Upper lobe of left lung (tissue), 6 donors: ENCODE measurements at regions not wholly inside any gene's neighbourhood (a gene's known extent, or its start where the extent isn't known, plus 50 kb on each side); places are given as distances from the start of the nearest gene placed in this dataset.

ENCODE experiments used
- ATAC-seq, 2 donors: fragments of 200-7000 bp; cut with Tn5 transposase; one replicate each; pipeline ENCODE4 v1.9.1; 2022; ENCODE audit warnings: mild to moderate bottlenecking in 2 of 2, moderate library complexity in 2 of 2; ENCODE audit not compliant: low FRiP score in 2 of 2
- DNase-seq, 2 donors: peaks; one replicate each; pipeline ENCODE4 v3.0.0-alpha.2; 2019 to 2020
- H3K27ac ChIP-seq, 4 donors: fragments of 200-600 bp; sonication (generic); one replicate each; pipeline ENCODE4 v1.5.1; 2016 to 2019
- H3K27me3 ChIP-seq, 4 donors: fragments of 200-600 bp; sonication (generic); one replicate each; pipeline ENCODE4 v1.5.1; 2017 to 2019
- H3K36me3 ChIP-seq, 4 donors: fragments of 200-600 bp; sonication (generic); one replicate each; pipeline ENCODE4 v1.5.1; 2016 to 2019
- H3K4me1 ChIP-seq, 4 donors: fragments of 200-600 bp; sonication (generic); one replicate each; pipeline ENCODE4 v1.5.1; 2018 to 2019
- H3K4me3 ChIP-seq, 4 donors: fragments of 200-600 bp; sonication (generic); one replicate each; pipeline ENCODE4 v1.5.1; 2017 to 2019; ENCODE audit warnings: mild to moderate bottlenecking in 2 of 4, moderate library complexity in 1 of 4
- H3K9me3 ChIP-seq, 4 donors: fragments of 200-600 bp; sonication (generic); one replicate each; pipeline ENCODE4 v1.5.1; 2018 to 2019
- CTCF ChIP-seq, 6 experiments: fragments of 450-650 bp in 4 of 6; fragments of 200-600 bp in 2 of 6; sonication (generic) in 2 of 6; IDR thresholded peaks; one replicate each; pipeline ENCODE4 v1.5.1; 2016 to 2019; ENCODE audit warnings: antibody characterized with exemption in 6 of 6
- EP300 ChIP-seq, 4 donors: sonication (generic); formaldehyde crosslinking; IDR thresholded peaks; one replicate each; pipeline ENCODE4 v1.5.1; 2017; ENCODE audit warnings: antibody characterized with exemption in 4 of 4, control low read depth in 2 of 4
- POLR2A ChIP-seq, 4 donors: fragments of 450-650 bp; IDR thresholded peaks; one replicate each; pipeline ENCODE4 v1.5.1; 2016 to 2017; ENCODE audit warnings: antibody characterized with exemption in 4 of 4, mild to moderate bottlenecking in 2 of 4
- POLR2AphosphoS5 ChIP-seq, 2 donors: sonication (generic); formaldehyde crosslinking; IDR thresholded peaks; one replicate each; pipeline ENCODE4 v1.5.1; 2017; ENCODE audit warnings: antibody characterized with exemption in 2 of 2
- WGBS, 2 donors: methylation state at CpG; one replicate each; pipeline ENCODE4 v1.1.5; 2017 to 2018; 5-methylcytosine and 5-hydroxymethylcytosine counted together
- donor health status: DM: no; HTN: no; CAD: no; lungs with moderate emphysema.
- donor health status: DM: no; HTN: yes; CAD: no; lungs with severe emphysema.

DNA sequence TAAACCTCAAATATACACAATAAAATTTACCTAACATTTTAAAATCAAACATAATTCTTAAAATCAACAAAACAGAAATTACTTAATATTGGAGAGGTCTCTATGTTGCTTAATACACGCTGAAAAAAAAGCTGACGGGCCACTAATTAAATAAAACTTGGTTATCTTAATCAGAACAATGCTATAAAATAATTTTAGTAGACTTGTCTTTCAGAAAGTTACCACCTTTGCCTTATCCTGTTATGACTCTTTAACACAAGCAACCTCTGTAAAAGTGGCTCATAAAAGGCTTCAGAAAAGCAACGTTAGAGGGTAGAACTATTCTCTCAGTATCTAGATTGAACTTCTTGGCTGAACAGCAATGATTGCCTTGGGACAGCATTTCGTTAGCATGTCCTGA is 251.0 kb upstream of the RIOK2 start:
- WGBS, 2 donors, result 51 to 54% methylated on average over 4 of the region's 4 CpGs
- TF ChIP-seq EP300 (IDR thresholded peaks at IDR 0.05) (no peak), POLR2AphosphoS5 (IDR thresholded peaks at IDR 0.05) (no peak), POLR2A (IDR thresholded peaks at IDR 0.05) (no peak), CTCF (IDR thresholded peaks at IDR 0.05) (no peak)
- ATAC-seq (no peak), DNase-seq (no peak)
- Histone ChIP-seq H3K36me3 (no peaks in the 10 kb centered on the region), H3K4me3 (no peak overlapping the region), H3K27me3 (no peaks in the 10 kb centered on the region), H3K4me1 (no peaks in the 10 kb centered on the region), H3K9me3 (no peaks in the 10 kb centered on the region), H3K27ac (no peak overlapping the region)

DNA sequence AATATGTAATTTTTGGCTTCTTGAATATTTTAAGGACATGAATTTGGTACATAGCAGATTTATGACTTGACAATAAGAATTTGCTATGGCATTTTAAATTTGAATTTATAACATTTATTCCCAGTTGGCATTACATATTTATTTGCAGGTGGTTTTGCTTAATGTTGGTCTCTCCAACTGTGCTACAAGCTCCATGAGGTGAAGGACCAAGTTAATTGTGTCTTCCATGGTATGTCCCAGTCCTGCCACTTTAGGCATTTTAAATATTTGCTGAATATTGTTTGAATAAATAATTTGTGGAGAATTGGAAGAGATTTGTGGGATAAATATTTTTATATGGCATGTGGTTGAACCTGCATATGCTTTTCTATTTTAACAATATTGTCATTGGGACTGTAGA is 253.4 kb upstream of the RIOK2 start:
- DNase-seq (no peak), ATAC-seq (no peak)
- Histone ChIP-seq H3K9me3 (no peaks in the 10 kb centered on the region), H3K27me3 (no peaks in the 10 kb centered on the region), H3K36me3 (no peaks in the 10 kb centered on the region), H3K27ac (no peak overlapping the region), H3K4me3 (no peak overlapping the region), H3K4me1 (no peaks in the 10 kb centered on the region)
- TF ChIP-seq POLR2AphosphoS5 (IDR thresholded peaks at IDR 0.05) (no peak), POLR2A (IDR thresholded peaks at IDR 0.05) (no peak), EP300 (IDR thresholded peaks at IDR 0.05) (no peak), CTCF (IDR thresholded peaks at IDR 0.05) (no peak)

DNA sequence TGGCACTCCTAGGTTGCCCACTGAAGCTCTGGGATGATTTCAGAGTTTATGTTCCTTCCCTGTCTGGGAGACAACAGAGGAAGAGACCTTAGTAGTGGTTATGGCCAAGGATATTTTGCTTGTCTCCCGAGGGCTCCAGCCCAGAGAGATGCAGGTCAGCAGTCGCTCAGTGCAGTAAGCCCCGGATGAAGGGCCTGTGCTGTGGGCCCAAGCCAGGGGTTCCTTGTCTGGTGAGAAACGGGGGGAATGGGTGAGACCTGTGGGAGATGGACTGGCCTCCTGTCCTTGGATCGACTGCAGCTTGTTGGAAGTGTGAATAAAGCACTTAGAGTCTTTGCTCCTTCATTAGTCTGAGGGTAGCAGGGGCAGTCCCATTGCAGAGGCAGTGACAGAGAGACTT is 260.7 kb upstream of the RIOK2 start:
- TF ChIP-seq POLR2AphosphoS5 (IDR thresholded peaks at IDR 0.05) (no peak), POLR2A (IDR thresholded peaks at IDR 0.05) (no peak), EP300 (IDR thresholded peaks at IDR 0.05) (no peak), CTCF (IDR thresholded peaks at IDR 0.05) (no peak)
- H3K4me1 ChIP-seq, result no peaks in the 10 kb centered on the region
- H3K9me3 ChIP-seq, result peaks cover 0 to 15% (median 3%) of the 10 kb centered on the region in 4 donors
- ATAC-seq, result no peak
- DNase-seq, result no peak
- no peaks in the 10 kb centered on the region for H3K36me3 ChIP-seq
- WGBS, 2 donors, result 81 to 85% methylated on average over 5 of the region's 5 CpGs
- no peak overlapping the region for H3K27ac ChIP-seq
- H3K4me3 ChIP-seq, result no peak overlapping the region
- H3K27me3 ChIP-seq, result no peaks in the 10 kb centered on the region

- Histone ChIP-seq H3K9me3 (peaks cover 0 to 7% (median 1%) of the 10 kb centered on the region in 4 donors), H3K27ac (no peak overlapping the region), H3K27me3 (no peaks in the 10 kb centered on the region), H3K36me3 (no peaks in the 10 kb centered on the region), H3K4me1 (no peaks in the 10 kb centered on the region), H3K4me3 (no peak overlapping the region)
- no peak for ATAC-seq
- DNase-seq, result no peak
- TF ChIP-seq EP300 (IDR thresholded peaks at IDR 0.05) (no peak), POLR2A (IDR thresholded peaks at IDR 0.05) (no peak), POLR2AphosphoS5 (IDR thresholded peaks at IDR 0.05) (no peak), CTCF (IDR thresholded peaks at IDR 0.05) (no peak)
- WGBS, 2 donors, result 64 to 100% methylated on average over 1 to 3 of the region's 3 CpGs
Observed at GRCh38 chr5:97449172-97449571, 266.1 kb upstream of the RIOK2 start.

- no peak for ATAC-seq
- Histone ChIP-seq H3K4me1 (no peaks in the 10 kb centered on the region), H3K36me3 (no peaks in the 10 kb centered on the region), H3K4me3 (no peak overlapping the region), H3K9me3 (no peaks in the 10 kb centered on the region), H3K27ac (no peak overlapping the region), H3K27me3 (no peaks in the 10 kb centered on the region)
- DNase-seq, result no peak
- no peak for TF ChIP-seq POLR2A (IDR thresholded peaks at IDR 0.05)
- TF ChIP-seq EP300 (IDR thresholded peaks at IDR 0.05), result no peak
- TF ChIP-seq POLR2AphosphoS5 (IDR thresholded peaks at IDR 0.05), result no peak
Observed at GRCh38 chr5:97452646-97453045, 269.6 kb upstream of the RIOK2 start.
